HCT116 (cell line): ENCODE measurements at regions not wholly inside any gene's neighbourhood (a gene's known extent, or its start where the extent isn't known, plus 50 kb on each side); places are given as distances from the start of the nearest gene placed in this dataset.

Source experiments
- ATAC-seq: fragments of 200-7000 bp; cut with Tn5 transposase; 2 replicates; pipeline ENCODE4 v1.9.1; 2020; ENCODE audit warnings: mild to moderate bottlenecking, moderate library complexity
- BruUV-seq: library from RNA; stranded (reverse); fragments of 400-500 nt; replicated peaks from 2 replicates; lab custom pipeline; 2021; lab: Mats Ljungman, UMichigan
- CTCF ChIA-PET: fragments of 300-600 bp; sonication (Branson Sonifier 250); formaldehyde crosslinking; loops from one replicate; lab custom pipeline; 2021; ENCODE audit warnings: antibody characterized with exemption; lab: Charles Lee
- POLR2A ChIA-PET: fragments of 300-600, 350-600 bp; sonication (Branson Sonifier 250); formaldehyde crosslinking; loops from one replicate; lab custom pipeline; 2021; ENCODE audit warnings: antibody characterized with exemption; lab: Charles Lee
- RAD21 ChIA-PET, 2 experiments: fragments of 300-600 bp; sonication (Branson Sonifier 250); formaldehyde crosslinking; loops; one replicate each; lab custom pipeline; 2023; ENCODE audit warnings: low total read pairs in 2 of 2; ENCODE audit not compliant: uncharacterized antibody in 2 of 2, unreplicated experiment in 2 of 2, low non-redundant PET in 1 of 2; lab: Charles Lee
- DNase-seq: peaks from one replicate; pipeline ENCODE4 v3.0.0-alpha.2; 2010; ENCODE audit warnings: low read depth, low spot score
- H2AFZ ChIP-seq: fragments of 200-600 bp; shearing (Covaris generic), sonication (generic); 2 replicates; pipeline ENCODE4 v1.6.1; 2017; ENCODE audit warnings: low read depth, mixed run types, mixed read lengths, antibody characterized with exemption, low read length; ENCODE audit not compliant: poor library complexity, severe bottlenecking
- H3K27ac ChIP-seq: 2 replicates; pipeline ENCODE4 v1.5.1; 2012; ENCODE audit warnings: low read depth, low read length
- H3K27me3 ChIP-seq: fragments of 200-600 bp; sonication (generic); 2 replicates; pipeline ENCODE4 v1.6.1; 2016; ENCODE audit warnings: mixed run types, low read length, mixed read lengths; ENCODE audit not compliant: insufficient read depth
- H3K36me3 ChIP-seq, 2 experiments: fragments of 200-500 bp in 1 of 2; fragments of 200-600 bp in 1 of 2; sonication (Bioruptor generic) in 1 of 2; sonication (generic) in 1 of 2; 2 replicates each; pipeline versions ENCODE4 v1.5.1 to v1.6.1; 2014 to 2016; ENCODE audit warnings: low read length in 2 of 2, inconsistent platforms in 1 of 2, mixed read lengths in 1 of 2, mixed run types in 1 of 2; ENCODE audit not compliant: insufficient read depth in 2 of 2, control insufficient read depth in 1 of 2
- H3K4me1 ChIP-seq, 2 experiments: fragments of 200-600 bp in 1 of 2; sonication (generic) in 1 of 2; 2 replicates each; pipeline versions ENCODE4 v1.5.1 to v1.6.1; 2012 to 2017; ENCODE audit warnings: low read length in 2 of 2, inconsistent platforms in 1 of 2, mild to moderate bottlenecking in 1 of 2, mixed read lengths in 1 of 2, mixed run types in 1 of 2, moderate library complexity in 1 of 2; ENCODE audit not compliant: insufficient read depth in 2 of 2, control insufficient read depth in 1 of 2
- H3K4me2 ChIP-seq: fragments of 200-600 bp; sonication (generic); 2 replicates; pipeline ENCODE4 v1.6.1; 2017; ENCODE audit warnings: mixed run types, low read length, mixed read lengths
- H3K4me3 ChIP-seq, 2 experiments: fragments of 200-600 bp in 1 of 2; sonication (generic) in 1 of 2; replicated peaks in 1 of 2; 2 replicates each; pipeline ENCODE4 v1.5.1; 2011 to 2016; ENCODE audit warnings: low read length in 2 of 2, control low read depth in 1 of 2, low read depth in 1 of 2, mild to moderate bottlenecking in 1 of 2, mixed read lengths in 1 of 2, mixed run types in 1 of 2
- H3K79me2 ChIP-seq: fragments of 200-600 bp; sonication (generic); 2 replicates; pipeline ENCODE4 v1.6.1; 2017; ENCODE audit warnings: mild to moderate bottlenecking, mixed run types, low read length, moderate library complexity, mixed read lengths; ENCODE audit not compliant: insufficient read depth
- H3K9ac ChIP-seq: fragments of 200-600 bp; sonication (generic); 2 replicates; pipeline ENCODE4 v1.6.1; 2016; ENCODE audit warnings: low read length, mixed read lengths
- H3K9me2 ChIP-seq: fragments of 200-600 bp; sonication (generic), shearing (Covaris generic); 2 replicates; pipeline ENCODE4 v1.6.1; 2017; ENCODE audit warnings: mixed run types, mild to moderate bottlenecking, moderate library complexity; ENCODE audit not compliant: insufficient read depth
- H3K9me3 ChIP-seq, 2 experiments: fragments of 200-500 bp in 1 of 2; fragments of 200-600 bp in 1 of 2; sonication (Bioruptor generic) in 1 of 2; sonication (generic) in 1 of 2; 2 replicates each; pipeline ENCODE4 v1.6.1; 2014 to 2017; ENCODE audit warnings: low read length in 2 of 2, mixed read lengths in 2 of 2, inconsistent platforms in 1 of 2, low read depth in 1 of 2, mild to moderate bottlenecking in 1 of 2, mixed run types in 1 of 2, moderate library complexity in 1 of 2; ENCODE audit not compliant: control insufficient read depth in 1 of 2, insufficient read depth in 1 of 2
- H4K20me1 ChIP-seq: fragments of 200-600 bp; sonication (generic), shearing (Covaris generic); 2 replicates; pipeline ENCODE4 v1.6.1; 2017; ENCODE audit warnings: mixed run types, mild to moderate bottlenecking, moderate library complexity; ENCODE audit not compliant: insufficient read depth
- CBX3 ChIP-seq: IDR thresholded peaks from 2 replicates; pipeline ENCODE4 v1.6.1; 2012; ENCODE audit warnings: low read depth
- CEBPB ChIP-seq: IDR thresholded peaks from 2 replicates; pipeline ENCODE4 v1.6.1; 2012; ENCODE audit warnings: low read depth
- CTCF ChIP-seq, 3 experiments: fragments of 200-600 bp in 1 of 3; sonication (generic) in 1 of 3; IDR thresholded peaks in 2 of 3; conservative IDR thresholded peaks in 1 of 3; 2 replicates each; pipeline ENCODE4 v1.5.1; 2012 to 2017; ENCODE audit warnings: low read depth in 2 of 3, low read length in 2 of 3, antibody characterized with exemption in 1 of 3, borderline replicate concordance in 1 of 3, control low read depth in 1 of 3, mild to moderate bottlenecking in 1 of 3, mixed read lengths in 1 of 3, mixed run types in 1 of 3, moderate library complexity in 1 of 3; ENCODE audit not compliant: insufficient read depth in 1 of 3
- EGR1 ChIP-seq: IDR thresholded peaks from 2 replicates; pipeline ENCODE4 v1.6.1; 2012; ENCODE audit warnings: low read depth
- ELF1 ChIP-seq: IDR thresholded peaks from 2 replicates; pipeline ENCODE4 v1.6.1; 2012; ENCODE audit warnings: low read depth, borderline replicate concordance
- EZH2 ChIP-seq: fragments of 200-600 bp; sonication (generic); IDR thresholded peaks from 2 replicates; pipeline ENCODE4 v1.6.1; 2017; ENCODE audit warnings: antibody characterized with exemption, mixed run types
- POLR2A ChIP-seq: IDR thresholded peaks from 2 replicates; pipeline ENCODE4 v1.7.0; 2011; ENCODE audit warnings: borderline replicate concordance; ENCODE audit not compliant: insufficient read depth, insufficient read length; ENCODE audit errors: extremely low read depth
- POLR2AphosphoS5 ChIP-seq: IDR thresholded peaks from 2 replicates; pipeline ENCODE4 v1.6.1; 2011; ENCODE audit warnings: mild to moderate bottlenecking, low read depth, low read length, moderate library complexity
- RAD21 ChIP-seq: IDR thresholded peaks from 2 replicates; pipeline ENCODE4 v1.6.1; 2012; ENCODE audit warnings: low read depth, mild to moderate bottlenecking
- REST ChIP-seq: IDR thresholded peaks from 2 replicates; pipeline ENCODE4 v1.6.1; 2012; ENCODE audit warnings: low read depth
- TCF7L2 ChIP-seq: IDR thresholded peaks from 2 replicates; pipeline ENCODE4 v1.7.0; 2011; ENCODE audit warnings: borderline replicate concordance, inconsistent platforms; ENCODE audit not compliant: insufficient read depth, insufficient read length; ENCODE audit errors: extremely low read depth
- ZFX ChIP-seq: fragments of 450-650 bp; IDR thresholded peaks from 2 replicates; pipeline ENCODE4 v1.6.1; 2017
- ZNF274 ChIP-seq: fragments of 200-500 bp; sonication (Bioruptor generic); IDR thresholded peaks from 2 replicates; pipeline ENCODE4 v1.6.1; 2014; ENCODE audit warnings: mild to moderate bottlenecking, low read depth, low read length, inconsistent platforms
- intact Hi-C: fragments of 100-400 bp; cut with micrococcal nuclease; formaldehyde crosslinking; loops from 2 replicates; pipeline ENCODE4 v1.10.0; 2022

- TF ChIP-seq REST = no peak
- no peak for TF ChIP-seq ELF1
- no peak for TF ChIP-seq POLR2A
- TF ChIP-seq TCF7L2 = no peak
- no peak for TF ChIP-seq CBX3
- TF ChIP-seq CTCF (IDR thresholded peaks at IDR 0.05 in 2 of 3, conservative IDR thresholded peaks at IDR 0.05 in 1 of 3; ENCODE audit: borderline replicate concordance in 1 of 3, insufficient read depth in 1 of 3, low read depth in 2 of 3, low read length in 2 of 3) = no peak
- TF ChIP-seq ZFX = no peak
Observed at GRCh38 chr1:188904201-188904600, 1573.5 kb downstream of the BRINP3 start (continued).

GRCh38 chr1:188906921-188907641 is 1570.6 kb downstream of the BRINP3 start:
- H3K9me2 ChIP-seq = no peaks in the 10 kb centered on the region
- ChIA-PET RAD21 (no interaction called here), POLR2A (no interaction called here), CTCF (no interaction called here)
- no peak overlapping the region for H3K9ac ChIP-seq
- H3K27ac ChIP-seq = no peak overlapping the region
- no peaks in the 10 kb centered on the region for H3K9me3 ChIP-seq
- peaks cover 0 to 6% of the 10 kb centered on the region in 2 experiments; a peak in 2 of 4 replicates for H3K4me1 ChIP-seq
- H3K79me2 ChIP-seq = no peaks in the 10 kb centered on the region
- no peaks in the 10 kb centered on the region for H4K20me1 ChIP-seq
- ATAC-seq (no peak), DNase-seq (no peak)
- H2AFZ ChIP-seq = peak overlapping the region; percentile 43
- H3K36me3 ChIP-seq = no peaks in the 10 kb centered on the region
- no TSS peak for BruUV-seq
- no peak overlapping the region for H3K4me2 ChIP-seq
- no peak overlapping the region for H3K4me3 ChIP-seq
- no peaks in the 10 kb centered on the region for H3K27me3 ChIP-seq
- intact Hi-C loops = no loop called here
- TF ChIP-seq EGR1 (no peak), POLR2AphosphoS5 (no peak), ELF1 (no peak), RAD21 (no peak), CBX3 (no peak), ZNF274 (no peak), TCF7L2 (no peak), REST (no peak), EZH2 (no peak), CEBPB (no peak)
